Endodermal cell (in vitro differentiated cells): ENCODE measurements at regions not wholly inside any gene's neighbourhood (a gene's known extent, or its start where the extent isn't known, plus 50 kb on each side); places are given as distances from the start of the nearest gene placed in this dataset.

Experiments used
- DNase-seq: peaks from one replicate; pipeline ENCODE4 v3.0.0-alpha.2; 2017
- H3K27ac ChIP-seq: 2 replicates; pipeline ENCODE4 v1.5.1; 2013; ENCODE audit warnings: mild to moderate bottlenecking, low read depth, low read length, moderate library complexity
- H3K27me3 ChIP-seq: 2 replicates; pipeline ENCODE4 v1.6.1; 2013; ENCODE audit warnings: mild to moderate bottlenecking, low read length, moderate library complexity; ENCODE audit not compliant: insufficient read depth, control insufficient read depth, poor library complexity, severe bottlenecking
- H3K36me3 ChIP-seq: 2 replicates; pipeline ENCODE4 v1.7.0; 2013; ENCODE audit warnings: mild to moderate bottlenecking, low read length, moderate library complexity; ENCODE audit not compliant: control insufficient read depth, insufficient read depth
- H3K4me1 ChIP-seq: one replicate; pipeline ENCODE4 v1.7.0; 2013; ENCODE audit warnings: low read length; ENCODE audit not compliant: control insufficient read depth, insufficient read depth
- H3K4me3 ChIP-seq: 2 replicates; pipeline ENCODE4 v1.5.1; 2013; ENCODE audit warnings: mild to moderate bottlenecking, low read length, moderate library complexity
- H3K9ac ChIP-seq: 2 replicates; pipeline ENCODE4 v1.6.1; 2013; ENCODE audit warnings: mild to moderate bottlenecking, low read length, moderate library complexity; ENCODE audit not compliant: poor library complexity, severe bottlenecking; ENCODE audit errors: extremely low read depth
- H3K9me3 ChIP-seq: 2 replicates; pipeline ENCODE4 v1.6.1; 2013; ENCODE audit warnings: mild to moderate bottlenecking, low read length, moderate library complexity; ENCODE audit not compliant: control insufficient read depth
- H3K27ac Mint-ChIP-seq: 2 replicates; pipeline ENCODE4 v1.8.0; 2020; ENCODE audit warnings: mixed read lengths
- H3K27me3 Mint-ChIP-seq: 2 replicates; pipeline ENCODE4 v1.8.0; 2021; ENCODE audit warnings: mild to moderate bottlenecking, mixed read lengths; ENCODE audit not compliant: insufficient read depth
- H3K36me3 Mint-ChIP-seq: 2 replicates; pipeline ENCODE4 v1.8.0; 2020; ENCODE audit warnings: low read depth, mixed read lengths
- H3K4me1 Mint-ChIP-seq: 2 replicates; pipeline ENCODE4 v1.8.0; 2020; ENCODE audit warnings: mixed read lengths
- H3K4me3 Mint-ChIP-seq: 2 replicates; pipeline ENCODE4 v1.8.0; 2020; ENCODE audit warnings: mild to moderate bottlenecking, moderate library complexity, mixed read lengths
- H3K9me3 Mint-ChIP-seq: 2 replicates; pipeline ENCODE4 v1.8.0; 2020; ENCODE audit warnings: mild to moderate bottlenecking, mixed read lengths
- WGBS, 2 experiments: methylation state at CpG; one replicate each; pipeline versions ENCODE4 v1.1.5 to v1.1.7; 2013; ENCODE audit warnings: missing lambda C conversion rate in 2 of 2, mixed read lengths in 1 of 2; ENCODE audit not compliant: insufficient coverage in 1 of 2, insufficient read length in 1 of 2; 5-methylcytosine and 5-hydroxymethylcytosine counted together
- TF ChIP-seq, protein P1 (sequence below): fragments of 200-600 bp; sonication (generic); conservative IDR thresholded peaks from 2 replicates; pipeline ENCODE4 v1.5.0; 2021; ENCODE audit warnings: antibody characterized with exemption, mild to moderate bottlenecking

DNA sequence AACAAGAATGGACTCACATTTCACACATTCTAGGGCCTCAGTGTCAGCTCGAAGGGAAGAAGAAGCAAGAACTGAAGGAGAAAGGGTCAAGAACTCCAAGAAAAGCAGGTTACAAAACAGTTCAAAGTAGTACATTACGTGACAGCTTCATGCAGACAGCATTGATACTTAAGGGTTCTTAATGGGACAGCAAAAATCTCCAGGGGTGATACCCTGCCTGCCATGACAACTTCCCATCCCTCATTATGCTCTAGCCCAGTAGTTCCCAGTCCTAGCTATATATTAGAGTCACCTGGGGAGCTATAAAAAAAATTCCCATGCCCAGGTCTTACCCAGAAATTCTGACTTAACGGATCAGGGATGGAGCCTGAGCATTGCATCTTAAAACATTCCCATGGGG is 51.2 kb upstream of the PROX1 start:
- no peaks in the 10 kb centered on the region for H3K36me3 Mint-ChIP-seq
- H3K4me3 Mint-ChIP-seq: no peak overlapping the region
- peaks cover 6% of the 10 kb centered on the region for H3K27me3 Mint-ChIP-seq
- no peak overlapping the region for H3K4me3 ChIP-seq
- H3K9me3 ChIP-seq: peaks cover 33% of the 10 kb centered on the region
- 92 to 94% methylated on average over 3 of the region's 3 CpGs for WGBS, 2 experiments
- no peak for DNase-seq
- H3K27ac Mint-ChIP-seq: no peak overlapping the region
- no peak overlapping the region for H3K27ac ChIP-seq
- H3K36me3 ChIP-seq: no peaks in the 10 kb centered on the region
- H3K9me3 Mint-ChIP-seq: peaks cover 17% of the 10 kb centered on the region
- peaks cover 5% of the 10 kb centered on the region for H3K4me1 ChIP-seq
- TF ChIP-seq, protein P1, sequence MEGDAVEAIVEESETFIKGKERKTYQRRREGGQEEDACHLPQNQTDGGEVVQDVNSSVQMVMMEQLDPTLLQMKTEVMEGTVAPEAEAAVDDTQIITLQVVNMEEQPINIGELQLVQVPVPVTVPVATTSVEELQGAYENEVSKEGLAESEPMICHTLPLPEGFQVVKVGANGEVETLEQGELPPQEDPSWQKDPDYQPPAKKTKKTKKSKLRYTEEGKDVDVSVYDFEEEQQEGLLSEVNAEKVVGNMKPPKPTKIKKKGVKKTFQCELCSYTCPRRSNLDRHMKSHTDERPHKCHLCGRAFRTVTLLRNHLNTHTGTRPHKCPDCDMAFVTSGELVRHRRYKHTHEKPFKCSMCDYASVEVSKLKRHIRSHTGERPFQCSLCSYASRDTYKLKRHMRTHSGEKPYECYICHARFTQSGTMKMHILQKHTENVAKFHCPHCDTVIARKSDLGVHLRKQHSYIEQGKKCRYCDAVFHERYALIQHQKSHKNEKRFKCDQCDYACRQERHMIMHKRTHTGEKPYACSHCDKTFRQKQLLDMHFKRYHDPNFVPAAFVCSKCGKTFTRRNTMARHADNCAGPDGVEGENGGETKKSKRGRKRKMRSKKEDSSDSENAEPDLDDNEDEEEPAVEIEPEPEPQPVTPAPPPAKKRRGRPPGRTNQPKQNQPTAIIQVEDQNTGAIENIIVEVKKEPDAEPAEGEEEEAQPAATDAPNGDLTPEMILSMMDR: no peak
- peaks cover 24% of the 10 kb centered on the region for H3K4me1 Mint-ChIP-seq
- no peak overlapping the region for H3K9ac ChIP-seq
- H3K27me3 ChIP-seq: no peaks in the 10 kb centered on the region
